ENCODE measurements at regions not wholly inside any gene's neighbourhood (a gene's known extent, or its start where the extent isn't known, plus 50 kb on each side); places are given as distances from the start of the nearest gene placed in this dataset.
"Not testable (repeated sequence)": the region's sequence is repeated elsewhere in the genome, so short reads cannot be mapped to it uniquely, and the experiment has no call there.

- no peak for DNase-seq (ENCODE audit: extremely low spot score)
- WGBS: 92% methylated on average over 2 of the region's 2 CpGs
- H3K27ac ChIP-seq (ENCODE audit: low read depth): no peak overlapping the region
Observed at GRCh38 chr13:80712026-80712425, 371.1 kb upstream of the SPRY2 start.

GRCh38 chr13:80708791-80709190 is 367.9 kb upstream of the SPRY2 start:
- no peak overlapping the region for H3K4me3 ChIP-seq (ENCODE audit: low read depth, low read length)
- no peak overlapping the region for H3K27ac ChIP-seq (ENCODE audit: low read depth)
- H3K36me3 ChIP-seq (ENCODE audit: insufficient read depth): no peaks in the 10 kb centered on the region
- DNase-seq (ENCODE audit: extremely low spot score): no peak
- no peaks in the 10 kb centered on the region for H3K4me1 ChIP-seq (ENCODE audit: insufficient read depth)

More at GRCh38 chr13:80712026-80712425, 371.1 kb upstream of the SPRY2 start:
- H3K36me3 ChIP-seq (ENCODE audit: insufficient read depth): no peaks in the 10 kb centered on the region
- H3K4me1 ChIP-seq (ENCODE audit: insufficient read depth): no peaks in the 10 kb centered on the region
- no peak overlapping the region for H3K4me3 ChIP-seq (ENCODE audit: low read depth, low read length)

- Histone ChIP-seq H3K4me3 (ENCODE audit: low read depth, low read length) (no peak overlapping the region), H3K36me3 (ENCODE audit: insufficient read depth) (no peaks in the 10 kb centered on the region), H3K27ac (ENCODE audit: low read depth) (no peak overlapping the region), H3K4me1 (ENCODE audit: insufficient read depth) (no peaks in the 10 kb centered on the region)
- DNase-seq (ENCODE audit: extremely low spot score): no peak
- 91% methylated on average over 34 of the region's 34 CpGs for WGBS
Observed at GRCh38 chr13:80707000-80707983, 366.4 kb upstream of the SPRY2 start.

GRCh38 chr13:80706164-80706471 is 365.2 kb upstream of the SPRY2 start:
- Histone ChIP-seq H3K4me3 (ENCODE audit: low read depth, low read length) (no peak overlapping the region), H3K27ac (ENCODE audit: low read depth) (no peak overlapping the region), H3K36me3 (ENCODE audit: insufficient read depth) (no peaks in the 10 kb centered on the region), H3K4me1 (ENCODE audit: insufficient read depth) (no peaks in the 10 kb centered on the region)
- DNase-seq (ENCODE audit: extremely low spot score): no peak
- WGBS: 96% methylated on average over 10 of the region's 10 CpGs

GRCh38 chr13:80705371-80706163 is 364.6 kb upstream of the SPRY2 start:
- H3K4me1 ChIP-seq (ENCODE audit: insufficient read depth): no peaks in the 10 kb centered on the region
- H3K27ac ChIP-seq (ENCODE audit: low read depth): no peak overlapping the region
- no peak for DNase-seq (ENCODE audit: extremely low spot score)
- 96% methylated on average over 28 of the region's 30 CpGs for WGBS
- no peaks in the 10 kb centered on the region for H3K36me3 ChIP-seq (ENCODE audit: insufficient read depth)
- H3K4me3 ChIP-seq (ENCODE audit: low read depth, low read length): no peak overlapping the region

GRCh38 chr13:80704369-80704768 is 363.4 kb upstream of the SPRY2 start:
- Histone ChIP-seq H3K4me1 (ENCODE audit: insufficient read depth) (no peaks in the 10 kb centered on the region), H3K36me3 (ENCODE audit: insufficient read depth) (no peaks in the 10 kb centered on the region), H3K27ac (ENCODE audit: low read depth) (no peak overlapping the region), H3K4me3 (ENCODE audit: low read depth, low read length) (no peak overlapping the region)
- 95% methylated on average over 20 of the region's 20 CpGs for WGBS
- no peak for DNase-seq (ENCODE audit: extremely low spot score)

GRCh38 chr13:80695841-80696240 is 354.9 kb upstream of the SPRY2 start:
- H3K4me1 ChIP-seq (ENCODE audit: insufficient read depth): no peaks in the 10 kb centered on the region
- 74% methylated on average over 1 of the region's 1 CpG for WGBS

DNA sequence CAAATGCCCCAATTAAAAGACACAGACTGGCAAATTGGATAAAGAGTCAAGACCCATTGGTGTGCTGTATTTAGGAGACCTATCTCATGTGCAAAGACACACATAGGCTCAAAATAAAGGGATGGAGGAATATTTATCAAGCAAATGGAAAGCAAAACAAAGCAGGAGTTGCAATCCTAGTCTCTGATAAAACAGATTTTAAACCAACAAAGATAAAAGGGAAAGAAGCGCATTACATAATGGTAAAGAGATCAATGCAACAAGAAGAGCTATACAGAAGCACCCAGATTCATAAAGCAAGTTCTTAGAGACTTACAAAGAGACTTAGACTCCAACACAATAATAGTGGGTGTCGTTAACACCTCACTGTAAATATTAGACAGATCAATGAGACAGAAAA is 350.9 kb upstream of the SPRY2 start:
- 90% methylated on average over 2 of the region's 2 CpGs for WGBS
- H3K4me1 ChIP-seq (ENCODE audit: insufficient read depth); H3K4me3 ChIP-seq (ENCODE audit: low read depth, low read length); DNase-seq (ENCODE audit: extremely low spot score); H3K27ac ChIP-seq (ENCODE audit: low read depth); H3K36me3 ChIP-seq (ENCODE audit: insufficient read depth): not testable (repeated sequence)

More at GRCh38 chr13:80695841-80696240, 354.9 kb upstream of the SPRY2 start:
- Histone ChIP-seq H3K27ac (ENCODE audit: low read depth) (no peak overlapping the region), H3K36me3 (ENCODE audit: insufficient read depth) (no peaks in the 10 kb centered on the region), H3K4me3 (ENCODE audit: low read depth, low read length) (no peak overlapping the region)
- no peak for DNase-seq (ENCODE audit: extremely low spot score)

DNA sequence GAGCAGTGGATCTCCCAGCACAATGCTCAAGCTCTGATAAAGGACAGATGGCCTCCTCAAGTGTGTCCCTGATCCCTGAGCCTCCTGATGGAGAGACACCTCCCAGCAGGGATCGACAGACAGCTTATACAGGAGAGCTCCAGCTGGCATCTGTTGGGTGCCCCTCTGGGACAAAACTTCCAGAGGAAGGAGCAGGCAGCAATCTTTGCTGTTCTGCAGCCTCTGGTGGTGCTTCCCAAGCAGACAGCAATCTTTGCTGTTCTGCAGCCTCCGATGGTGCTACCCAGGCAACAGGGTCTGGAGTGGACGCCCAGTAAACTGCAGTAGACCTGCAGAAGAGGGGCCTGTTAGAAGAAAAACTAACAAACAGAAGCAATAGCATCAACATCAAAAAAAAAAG is 349.3 kb upstream of the SPRY2 start:
- no peak for DNase-seq (ENCODE audit: extremely low spot score)
- no peaks in the 10 kb centered on the region for H3K36me3 ChIP-seq (ENCODE audit: insufficient read depth)
- no peak overlapping the region for H3K27ac ChIP-seq (ENCODE audit: low read depth)
- no peaks in the 10 kb centered on the region for H3K4me1 ChIP-seq (ENCODE audit: insufficient read depth)
- H3K4me3 ChIP-seq (ENCODE audit: low read depth, low read length): no peak overlapping the region
- 82% methylated on average over 3 of the region's 3 CpGs for WGBS

DNA sequence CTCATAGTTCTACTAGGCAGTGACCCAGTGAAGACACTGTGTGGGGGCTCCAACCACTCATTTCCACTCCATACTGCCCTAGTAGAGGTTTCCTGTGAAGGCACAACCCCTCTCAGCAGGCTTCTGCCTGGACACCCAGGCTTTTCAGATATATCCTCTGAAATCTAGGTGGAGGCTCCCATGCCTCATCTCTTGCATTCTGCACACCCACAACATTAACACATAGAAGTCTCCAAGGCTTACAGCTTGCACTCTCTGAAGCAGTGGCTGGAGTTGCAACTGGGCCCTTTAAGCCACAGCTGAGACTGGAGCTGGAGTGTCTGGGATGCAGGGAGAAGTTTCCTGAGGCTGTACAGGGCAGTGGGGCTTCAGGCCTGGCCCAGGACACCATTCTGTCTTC is 347.7 kb upstream of the SPRY2 start:
- Histone ChIP-seq H3K27ac (ENCODE audit: low read depth) (no peak overlapping the region), H3K4me1 (ENCODE audit: insufficient read depth) (no peaks in the 10 kb centered on the region), H3K36me3 (ENCODE audit: insufficient read depth) (no peaks in the 10 kb centered on the region), H3K4me3 (ENCODE audit: low read depth, low read length) (no peak overlapping the region)
- DNase-seq (ENCODE audit: extremely low spot score): no peak

GRCh38 chr13:80685942-80686341 is 345.0 kb upstream of the SPRY2 start:
- 89% methylated on average over 1 of the region's 1 CpG for WGBS
- Histone ChIP-seq H3K4me3 (ENCODE audit: low read depth, low read length) (no peak overlapping the region), H3K36me3 (ENCODE audit: insufficient read depth) (no peaks in the 10 kb centered on the region), H3K4me1 (ENCODE audit: insufficient read depth) (no peaks in the 10 kb centered on the region), H3K27ac (ENCODE audit: low read depth) (no peak overlapping the region)
- DNase-seq (ENCODE audit: extremely low spot score): no peak

GRCh38 chr13:80684217-80684991 is 343.5 kb upstream of the SPRY2 start:
- no peak overlapping the region for H3K4me3 ChIP-seq (ENCODE audit: low read depth, low read length)
- no peaks in the 10 kb centered on the region for H3K4me1 ChIP-seq (ENCODE audit: insufficient read depth)
- 61% methylated on average over 2 of the region's 2 CpGs for WGBS
- no peak overlapping the region for H3K27ac ChIP-seq (ENCODE audit: low read depth)
- no peak for DNase-seq (ENCODE audit: extremely low spot score)
- no peaks in the 10 kb centered on the region for H3K36me3 ChIP-seq (ENCODE audit: insufficient read depth)

DNA sequence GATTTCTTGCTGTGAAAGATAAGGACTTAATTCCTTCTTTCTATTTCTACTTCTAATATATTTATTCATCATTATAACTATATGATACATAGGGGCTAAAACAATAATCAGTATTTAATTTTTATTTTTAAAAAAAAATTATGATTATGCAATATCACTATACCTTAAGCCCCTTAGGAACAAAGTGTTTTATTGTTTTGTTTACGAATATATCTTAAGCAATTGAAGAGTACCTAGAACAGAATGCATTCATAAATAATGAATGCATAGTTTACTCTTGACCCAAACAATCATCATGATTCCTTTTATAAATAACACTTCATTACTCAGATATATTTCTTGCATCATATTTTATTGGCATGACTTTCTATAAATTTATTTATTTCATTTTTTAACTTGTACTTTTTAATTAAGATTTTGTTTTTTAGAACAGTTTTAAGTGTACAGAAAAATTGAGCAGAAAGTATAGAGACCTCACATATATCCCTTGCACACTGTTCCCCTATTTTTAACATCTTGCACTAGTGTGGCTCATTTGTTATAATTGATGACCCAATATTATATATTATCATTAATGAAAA is 339.9 kb upstream of the SPRY2 start:
- Histone ChIP-seq H3K36me3 (ENCODE audit: insufficient read depth) (no peaks in the 10 kb centered on the region), H3K27ac (ENCODE audit: low read depth) (no peak overlapping the region), H3K4me1 (ENCODE audit: insufficient read depth) (no peaks in the 10 kb centered on the region), H3K4me3 (ENCODE audit: low read depth, low read length) (no peak overlapping the region)
- 94% methylated on average over 1 of the region's 1 CpG for WGBS
- DNase-seq (ENCODE audit: extremely low spot score): no peak
